AG10803 (cell line): ENCODE measurements at regions not wholly inside any gene's neighbourhood (a gene's known extent, or its start where the extent isn't known, plus 50 kb on each side); places are given as distances from the start of the nearest gene placed in this dataset.
"Not testable (repeated sequence)": the region's sequence is repeated elsewhere in the genome, so short reads cannot be mapped to it uniquely, and the experiment has no call there.

Experiments
- DNase-seq: peaks from one replicate; pipeline ENCODE4 v3.0.0; 2010; ENCODE audit warnings: low read depth
- H3K4me3 ChIP-seq: 2 replicates; pipeline ENCODE4 v1.5.1; 2011; ENCODE audit warnings: mild to moderate bottlenecking, low read length, control low read depth
- CTCF ChIP-seq: conservative IDR thresholded peaks from 2 replicates; pipeline ENCODE4 v1.5.1; 2011; ENCODE audit warnings: mild to moderate bottlenecking, low read length, control low read depth, inconsistent platforms

GRCh38 chr9:63762230-63762629, 1522.8 kb downstream of the FOXD4L5 start:
- H3K4me3 ChIP-seq, DNase-seq: not testable (repeated sequence)

- not testable (repeated sequence) for DNase-seq, H3K4me3 ChIP-seq
Observed at GRCh38 chr9:63729021-63729420, 1556.0 kb downstream of the FOXD4L5 start.

- no peak overlapping the region for H3K4me3 ChIP-seq
- no peak for DNase-seq
- TF ChIP-seq CTCF = no peak
Observed at GRCh38 chr9:63728287-63728686, 1556.7 kb downstream of the FOXD4L5 start.

- not testable (repeated sequence) for DNase-seq, H3K4me3 ChIP-seq
Observed at GRCh38 chr9:63708285-63708684, 1576.7 kb downstream of the FOXD4L5 start.

GRCh38 chr9:63704456-63704855, 1580.6 kb downstream of the FOXD4L5 start:
- DNase-seq = not testable (repeated sequence)

GRCh38 chr9:63703670-63704069, 1581.3 kb downstream of the FOXD4L5 start:
- peak overlapping the region; percentile 38; the same call in 1 of the 2 replicates for H3K4me3 ChIP-seq
- DNase-seq = peak; percentile 25

More at GRCh38 chr9:63704456-63704855, 1580.6 kb downstream of the FOXD4L5 start:
- not testable (repeated sequence) for H3K4me3 ChIP-seq

- not testable (repeated sequence) for DNase-seq, H3K4me3 ChIP-seq
Observed at GRCh38 chr9:63703138-63703665, 1581.8 kb downstream of the FOXD4L5 start.
